NCI-H2107 (cell line): ENCODE measurements at regions not wholly inside any gene's neighbourhood (a gene's known extent, or its start where the extent isn't known, plus 50 kb on each side); places are given as distances from the start of the nearest gene placed in this dataset.

Experiments
- DNase-seq: peaks from one replicate; lab custom pipeline; 2025; lab: John Stamatoyannopoulos, UW

GRCh38 chrX:98605941-98606340 is 1722.2 kb downstream of the RPA4 start:
- no peak for DNase-seq

- DNase-seq, result no peak
These were observed 1724.0 kb downstream of the RPA4 start for GRCh38 chrX:98607739-98608138.

- DNase-seq, result no peak
These were observed 1743.9 kb downstream of the RPA4 start for GRCh38 chrX:98627645-98628044.

GRCh38 chrX:98637451-98637850 is 1753.7 kb downstream of the RPA4 start:
- no peak for DNase-seq

DNA sequence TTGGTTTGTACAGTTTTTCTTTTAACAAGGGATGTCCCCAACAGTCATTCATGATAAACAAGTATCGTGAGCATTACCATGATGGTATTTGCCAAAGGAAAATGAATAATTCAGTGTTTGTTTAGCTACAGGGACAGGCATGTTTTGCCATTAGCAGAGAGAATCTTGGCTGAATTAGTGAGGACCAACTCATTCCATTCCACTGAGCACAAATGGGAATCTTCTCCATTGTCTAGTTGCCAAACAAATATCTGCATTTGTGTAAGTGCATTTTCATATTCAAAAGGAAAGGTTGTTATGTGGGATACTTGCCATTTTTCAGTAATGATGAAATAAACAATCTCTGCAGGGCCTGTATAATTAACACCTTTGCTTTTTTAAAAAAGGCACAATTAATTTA is 1762.6 kb downstream of the RPA4 start:
- DNase-seq, result no peak

DNA sequence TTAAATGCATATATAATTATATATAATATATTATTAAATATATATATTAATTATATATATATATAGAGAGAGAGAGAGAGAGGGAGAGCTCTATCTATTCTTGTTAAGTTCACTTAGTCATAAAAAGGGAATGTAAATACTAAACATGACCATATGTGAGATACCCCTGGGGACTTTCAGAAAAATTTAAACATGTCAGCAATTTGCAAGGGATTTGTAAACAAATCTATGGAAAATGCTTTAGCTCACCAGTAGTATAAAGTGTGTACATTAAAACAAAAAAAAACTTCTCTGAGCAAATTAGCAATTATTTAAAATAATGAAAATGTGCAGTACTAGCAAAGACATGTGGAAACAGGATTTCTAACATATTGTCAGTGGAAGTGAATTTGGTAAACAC is 1755.5 kb downstream of the PCDH19 start:
- DNase-seq, result no peak
